PC-3 (cell line): ENCODE measurements at regions not wholly inside any gene's neighbourhood (a gene's known extent, or its start where the extent isn't known, plus 50 kb on each side); places are given as distances from the start of the nearest gene placed in this dataset.

Source experiments
- ATAC-seq: fragments of 200-7000 bp; cut with Tn5 transposase; 2 replicates; pipeline ENCODE4 v1.9.1; 2020; ENCODE audit warnings: mild to moderate bottlenecking, moderate library complexity
- BruUV-seq: library from RNA; stranded (reverse); fragments of 400-500 nt; replicated peaks from 2 replicates; lab custom pipeline; 2021; lab: Mats Ljungman, UMichigan
- CTCF ChIA-PET: fragments of 300-600 bp; sonication (Branson Sonifier 250); formaldehyde crosslinking; loops from one replicate; lab custom pipeline; 2022; ENCODE audit warnings: antibody characterized with exemption; lab: Charles Lee
- POLR2A ChIA-PET: fragments of 300-600 bp; sonication (Branson Sonifier 250); formaldehyde crosslinking; loops from one replicate; lab custom pipeline; 2022; ENCODE audit warnings: antibody characterized with exemption; ENCODE audit not compliant: unreplicated experiment; lab: Charles Lee
- DNase-seq: peaks from one replicate; pipeline ENCODE4 v3.0.0-alpha.2; 2015
- H2AFZ ChIP-seq: fragments of 300-600 bp; sonication (generic); 2 replicates; pipeline ENCODE4 v1.6.0; 2016; ENCODE audit warnings: antibody characterized with exemption, low read length
- H3F3A ChIP-seq: fragments of 300-600 bp; sonication (generic); one replicate; pipeline ENCODE4 v1.6.0; 2017; ENCODE audit warnings: antibody characterized with exemption, low read length, control low read depth, mild to moderate bottlenecking; ENCODE audit not compliant: unreplicated experiment
- H3K27ac ChIP-seq: fragments of 300-600 bp; sonication (generic); 2 replicates; pipeline ENCODE4 v1.5.1; 2016; ENCODE audit warnings: mild to moderate bottlenecking, low read length
- H3K27me3 ChIP-seq: fragments of 300-600 bp; sonication (generic); 2 replicates; pipeline ENCODE4 v1.6.1; 2016; ENCODE audit warnings: low read length, mixed read lengths
- H3K36me3 ChIP-seq: fragments of 300-600 bp; sonication (generic); 2 replicates; pipeline ENCODE4 v1.6.1; 2016; ENCODE audit warnings: low read depth, mixed run types, low read length, mixed read lengths
- H3K4me1 ChIP-seq: fragments of 300-600 bp; sonication (generic); 2 replicates; pipeline ENCODE4 v1.5.1; 2016; ENCODE audit warnings: low read length; ENCODE audit not compliant: insufficient read depth
- H3K4me2 ChIP-seq: fragments of 300-600 bp; sonication (generic); 2 replicates; pipeline ENCODE4 v1.6.0; 2016; ENCODE audit warnings: low read length
- H3K4me3 ChIP-seq: fragments of 300-600 bp; sonication (generic); 2 replicates; pipeline ENCODE4 v1.5.1; 2016; ENCODE audit warnings: mild to moderate bottlenecking, low read length, mixed read lengths
- H3K79me2 ChIP-seq: fragments of 300-600 bp; sonication (generic); 2 replicates; pipeline ENCODE4 v1.6.1; 2017; ENCODE audit warnings: low read length, mixed read lengths
- H3K9ac ChIP-seq: fragments of 300-600 bp; sonication (generic); 2 replicates; pipeline ENCODE4 v1.6.0; 2016; ENCODE audit warnings: mild to moderate bottlenecking, low read length
- H3K9me2 ChIP-seq: fragments of 300-600 bp; sonication (generic); replicated peaks from 2 replicates; pipeline ENCODE4 v1.6.1; 2016; ENCODE audit warnings: mixed run types, low read length, mixed read lengths
- H3K9me3 ChIP-seq: fragments of 300-600 bp; sonication (generic); 2 replicates; pipeline ENCODE4 v1.6.1; 2016; ENCODE audit warnings: low read length, mixed read lengths
- H4K20me1 ChIP-seq: fragments of 300-600 bp; sonication (generic); 2 replicates; pipeline ENCODE4 v1.6.1; 2016; ENCODE audit warnings: low read length, mixed read lengths
- CTCF ChIP-seq: fragments of 300-600 bp; sonication (generic); conservative IDR thresholded peaks from 2 replicates; pipeline ENCODE4 v1.5.1; 2017; ENCODE audit warnings: antibody characterized with exemption, low read depth, mild to moderate bottlenecking, low read length
- EZH2 ChIP-seq: fragments of 300-600 bp; sonication (generic); IDR thresholded peaks from one replicate; pipeline ENCODE4 v1.6.1; 2017; ENCODE audit warnings: antibody characterized with exemption, mild to moderate bottlenecking, low read length; ENCODE audit not compliant: unreplicated experiment
- EZH2phosphoT487 ChIP-seq: fragments of 300-600 bp; sonication (generic); IDR thresholded peaks from 2 replicates; pipeline ENCODE4 v1.6.1; 2018; ENCODE audit warnings: mild to moderate bottlenecking, antibody characterized with exemption, low read length, borderline replicate concordance
- intact Hi-C: fragments of 100-400 bp; cut with micrococcal nuclease; formaldehyde crosslinking; loops from 2 replicates; pipeline ENCODE4 v1.9.0; 2023

GRCh38 chr5:116733991-116734975, 159.7 kb upstream of the SEMA6A start:
- BruUV-seq: no TSS peak

DNA sequence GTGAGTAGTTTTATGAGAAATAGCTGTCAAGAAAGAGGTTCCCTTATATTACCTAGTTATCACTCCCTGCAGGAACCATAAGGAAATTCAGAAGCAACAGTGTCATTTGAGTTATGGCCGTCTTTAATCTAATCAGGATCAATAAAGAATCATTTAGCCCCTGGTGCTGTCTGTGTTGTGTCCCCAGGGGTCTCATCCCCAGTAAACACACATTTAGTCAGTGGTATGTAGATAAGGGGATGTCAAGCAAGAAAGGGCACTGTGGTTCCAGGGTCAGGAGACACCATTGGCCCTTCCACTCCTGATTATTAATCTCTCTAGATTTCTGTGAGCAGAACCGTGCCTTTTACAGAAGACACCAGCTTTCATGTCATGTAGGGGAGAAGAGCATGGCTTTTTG, 158.0 kb upstream of the SEMA6A start:
- Histone ChIP-seq H3K36me3 (no peaks in the 10 kb centered on the region), H3K27ac (no peak overlapping the region), H4K20me1 (no peaks in the 10 kb centered on the region), H3K27me3 (no peaks in the 10 kb centered on the region), H3K4me2 (no peak overlapping the region), H3K4me3 (no peak overlapping the region), H3K79me2 (no peaks in the 10 kb centered on the region), H2AFZ (no peak overlapping the region), H3K4me1 (no peaks in the 10 kb centered on the region), H3K9me2 (no peaks in the 10 kb centered on the region), H3K9ac (no peak overlapping the region), H3K9me3 (no peaks in the 10 kb centered on the region), H3F3A (no peaks in the 10 kb centered on the region)
- intact Hi-C loops: no loop called here
- ATAC-seq (no peak), DNase-seq (no peak)
- TF ChIP-seq CTCF (no peak), EZH2phosphoT487 (no peak), EZH2 (no peak)
- POLR2A ChIA-PET: no interaction called here
- BruUV-seq: no TSS peak
- CTCF ChIA-PET: no interaction called here

More at GRCh38 chr5:116733991-116734975, 159.7 kb upstream of the SEMA6A start:
- H3K4me2 ChIP-seq: no peak overlapping the region
- intact Hi-C loops: no loop called here
- ChIA-PET CTCF (no interaction called here), POLR2A (no interaction called here)
- TF ChIP-seq EZH2phosphoT487 (no peak), EZH2 (no peak), CTCF (no peak)
- no peaks in the 10 kb centered on the region for H3F3A ChIP-seq
- no peaks in the 10 kb centered on the region for H3K9me3 ChIP-seq
- no peaks in the 10 kb centered on the region for H4K20me1 ChIP-seq
- no peaks in the 10 kb centered on the region for H3K4me1 ChIP-seq
- H2AFZ ChIP-seq: no peak overlapping the region
- ATAC-seq (no peak), DNase-seq (no peak)
- H3K27me3 ChIP-seq: 0 out of 2 replicates have a peak, but pooled peaks cover 3% of the 10 kb centered on the region
- no peaks in the 10 kb centered on the region for H3K36me3 ChIP-seq
- H3K9me2 ChIP-seq: no peaks in the 10 kb centered on the region
- no peaks in the 10 kb centered on the region for H3K79me2 ChIP-seq
- H3K9ac ChIP-seq: no peak overlapping the region
- H3K4me3 ChIP-seq: no peak overlapping the region
- H3K27ac ChIP-seq: no peak overlapping the region

GRCh38 chr5:116731432-116731831, 156.8 kb upstream of the SEMA6A start:
- ATAC-seq (no peak), DNase-seq (no peak)
- no peak overlapping the region for H3K4me3 ChIP-seq
- BruUV-seq: no TSS peak
- H3K9me2 ChIP-seq: no peaks in the 10 kb centered on the region
- H4K20me1 ChIP-seq: no peaks in the 10 kb centered on the region
- intact Hi-C loops: no loop called here
- POLR2A ChIA-PET: no interaction called here
- TF ChIP-seq EZH2 (no peak), CTCF (no peak), EZH2phosphoT487 (no peak)
- no peaks in the 10 kb centered on the region for H3K4me1 ChIP-seq
- H3K4me2 ChIP-seq: no peak overlapping the region
- H3K9me3 ChIP-seq: no peaks in the 10 kb centered on the region
- H3K9ac ChIP-seq: no peak overlapping the region
- H2AFZ ChIP-seq: no peak overlapping the region
- H3K36me3 ChIP-seq: no peaks in the 10 kb centered on the region
- CTCF ChIA-PET: no interaction called here
- no peaks in the 10 kb centered on the region for H3K79me2 ChIP-seq
- no peaks in the 10 kb centered on the region for H3K27me3 ChIP-seq
- no peaks in the 10 kb centered on the region for H3F3A ChIP-seq
- H3K27ac ChIP-seq: no peak overlapping the region
